ENCODE measurements at regions not wholly inside any gene's neighbourhood (a gene's known extent, or its start where the extent isn't known, plus 50 kb on each side); places are given as distances from the start of the nearest gene placed in this dataset.

- Mint-ChIP-seq H3K27ac (ENCODE audit: unreplicated experiment) (peak overlapping the region; percentile 52), H3K4me3 (ENCODE audit: unreplicated experiment) (no peak overlapping the region), H3K4me1 (ENCODE audit: unreplicated experiment) (peaks cover 65% of the 10 kb centered on the region), H3K36me3 (ENCODE audit: unreplicated experiment) (no peaks in the 10 kb centered on the region), H3K9me3 (ENCODE audit: unreplicated experiment) (no peaks in the 10 kb centered on the region), H3K27me3 (ENCODE audit: unreplicated experiment) (no peaks in the 10 kb centered on the region)
- TF ChIP-seq, protein P1, sequence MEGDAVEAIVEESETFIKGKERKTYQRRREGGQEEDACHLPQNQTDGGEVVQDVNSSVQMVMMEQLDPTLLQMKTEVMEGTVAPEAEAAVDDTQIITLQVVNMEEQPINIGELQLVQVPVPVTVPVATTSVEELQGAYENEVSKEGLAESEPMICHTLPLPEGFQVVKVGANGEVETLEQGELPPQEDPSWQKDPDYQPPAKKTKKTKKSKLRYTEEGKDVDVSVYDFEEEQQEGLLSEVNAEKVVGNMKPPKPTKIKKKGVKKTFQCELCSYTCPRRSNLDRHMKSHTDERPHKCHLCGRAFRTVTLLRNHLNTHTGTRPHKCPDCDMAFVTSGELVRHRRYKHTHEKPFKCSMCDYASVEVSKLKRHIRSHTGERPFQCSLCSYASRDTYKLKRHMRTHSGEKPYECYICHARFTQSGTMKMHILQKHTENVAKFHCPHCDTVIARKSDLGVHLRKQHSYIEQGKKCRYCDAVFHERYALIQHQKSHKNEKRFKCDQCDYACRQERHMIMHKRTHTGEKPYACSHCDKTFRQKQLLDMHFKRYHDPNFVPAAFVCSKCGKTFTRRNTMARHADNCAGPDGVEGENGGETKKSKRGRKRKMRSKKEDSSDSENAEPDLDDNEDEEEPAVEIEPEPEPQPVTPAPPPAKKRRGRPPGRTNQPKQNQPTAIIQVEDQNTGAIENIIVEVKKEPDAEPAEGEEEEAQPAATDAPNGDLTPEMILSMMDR (IDR thresholded peaks at IDR 0.05): no peak
- no peak for DNase-seq (ENCODE audit: extremely low spot score, unreplicated experiment)
Measured at GRCh38 chr1:94332952-94333351, 85.2 kb upstream of the ABCD3 start.

- Mint-ChIP-seq H3K4me3 (ENCODE audit: unreplicated experiment) (no peak overlapping the region), H3K9me3 (ENCODE audit: unreplicated experiment) (no peaks in the 10 kb centered on the region), H3K27ac (ENCODE audit: unreplicated experiment) (peak overlapping the region; percentile 52), H3K36me3 (ENCODE audit: unreplicated experiment) (no peaks in the 10 kb centered on the region), H3K27me3 (ENCODE audit: unreplicated experiment) (no peaks in the 10 kb centered on the region), H3K4me1 (ENCODE audit: unreplicated experiment) (peaks cover 70% of the 10 kb centered on the region)
- DNase-seq (ENCODE audit: extremely low spot score, unreplicated experiment): no peak
- TF ChIP-seq, protein P1 (IDR thresholded peaks at IDR 0.05): no peak
Measured at GRCh38 chr1:94332516-94332915, 85.7 kb upstream of the ABCD3 start.

DNA sequence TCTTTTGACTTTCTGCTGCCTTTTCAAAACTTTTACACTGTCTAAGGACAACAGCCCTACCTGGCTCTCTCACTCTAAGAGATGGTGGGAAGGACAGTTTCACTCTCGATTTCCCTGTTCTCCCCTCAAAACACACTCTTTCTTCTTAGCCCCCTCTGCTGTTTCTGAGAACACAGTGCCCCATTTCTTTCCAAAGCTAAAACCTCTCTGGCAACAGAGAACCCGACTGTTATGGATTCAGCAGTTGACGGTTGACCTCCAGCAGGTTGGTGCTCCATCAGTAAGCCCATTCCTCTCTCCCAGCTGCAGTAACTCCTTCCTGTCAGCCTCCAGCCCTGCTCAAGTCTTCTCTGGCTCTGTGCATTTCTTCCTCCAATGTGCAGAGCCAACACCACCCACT lies 88.2 kb upstream of the ABCD3 start:
- no peaks in the 10 kb centered on the region for H3K9me3 Mint-ChIP-seq (ENCODE audit: unreplicated experiment)
- no peaks in the 10 kb centered on the region for H3K27me3 Mint-ChIP-seq (ENCODE audit: unreplicated experiment)
- TF ChIP-seq, protein P1 (IDR thresholded peaks at IDR 0.05): peak; percentile 63
- no peak for DNase-seq (ENCODE audit: extremely low spot score, unreplicated experiment)
- H3K27ac Mint-ChIP-seq (ENCODE audit: unreplicated experiment): peak overlapping the region; percentile 56
- H3K4me1 Mint-ChIP-seq (ENCODE audit: unreplicated experiment): peaks cover 83% of the 10 kb centered on the region
- no peaks in the 10 kb centered on the region for H3K36me3 Mint-ChIP-seq (ENCODE audit: unreplicated experiment)
- H3K4me3 Mint-ChIP-seq (ENCODE audit: unreplicated experiment): peak overlapping the region; percentile 3

GRCh38 chr1:94329276-94329675 lies 88.9 kb upstream of the ABCD3 start:
- no peaks in the 10 kb centered on the region for H3K36me3 Mint-ChIP-seq (ENCODE audit: unreplicated experiment)
- H3K27ac Mint-ChIP-seq (ENCODE audit: unreplicated experiment): no peak overlapping the region
- TF ChIP-seq, protein P1 (IDR thresholded peaks at IDR 0.05): no peak
- H3K4me3 Mint-ChIP-seq (ENCODE audit: unreplicated experiment): no peak overlapping the region
- no peaks in the 10 kb centered on the region for H3K9me3 Mint-ChIP-seq (ENCODE audit: unreplicated experiment)
- no peaks in the 10 kb centered on the region for H3K27me3 Mint-ChIP-seq (ENCODE audit: unreplicated experiment)
- no peak for DNase-seq (ENCODE audit: extremely low spot score, unreplicated experiment)
- H3K4me1 Mint-ChIP-seq (ENCODE audit: unreplicated experiment): peaks cover 83% of the 10 kb centered on the region

DNA sequence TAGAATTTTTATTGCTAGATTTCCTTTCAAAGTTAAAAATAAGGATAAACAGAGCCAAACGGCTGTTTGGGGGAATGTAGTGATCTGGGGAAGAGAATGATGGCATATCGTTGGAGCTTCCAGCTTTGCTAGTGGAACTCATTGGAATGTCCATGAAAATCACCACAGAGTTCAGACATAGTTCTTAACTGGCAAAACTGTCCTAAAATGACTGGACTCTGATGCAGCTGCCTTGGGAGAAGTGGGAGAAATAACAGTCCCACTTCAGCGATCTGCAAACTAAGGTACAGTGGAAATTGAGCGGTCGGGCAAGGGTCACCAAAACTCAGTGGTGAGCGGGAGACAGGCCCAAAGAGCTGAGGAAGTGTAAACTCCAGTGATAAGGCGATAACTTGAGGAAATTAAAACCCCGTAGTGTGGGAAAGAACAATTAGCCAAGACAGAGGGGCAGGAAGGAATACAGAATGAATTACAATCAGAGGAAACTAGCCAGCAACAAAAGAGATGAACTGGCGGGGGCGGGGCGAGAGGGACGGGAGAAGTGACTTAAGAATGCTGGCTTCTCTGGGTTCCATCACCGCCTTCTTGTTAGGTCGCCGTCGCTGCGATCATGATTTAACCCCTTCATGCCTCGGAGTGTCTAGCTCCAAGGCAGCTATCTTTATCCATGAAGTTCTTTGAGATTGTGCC lies 89.8 kb upstream of the ARHGAP29 start:
- no peaks in the 10 kb centered on the region for H3K27me3 Mint-ChIP-seq (ENCODE audit: unreplicated experiment)
- H3K4me1 Mint-ChIP-seq (ENCODE audit: unreplicated experiment): peaks cover 86% of the 10 kb centered on the region
- TF ChIP-seq, protein P1 (IDR thresholded peaks at IDR 0.05): no peak
- H3K27ac Mint-ChIP-seq (ENCODE audit: unreplicated experiment): peak overlapping the region; percentile 92
- H3K4me3 Mint-ChIP-seq (ENCODE audit: unreplicated experiment): no peak overlapping the region
- H3K9me3 Mint-ChIP-seq (ENCODE audit: unreplicated experiment): no peaks in the 10 kb centered on the region
- H3K36me3 Mint-ChIP-seq (ENCODE audit: unreplicated experiment): no peaks in the 10 kb centered on the region
- DNase-seq (ENCODE audit: extremely low spot score, unreplicated experiment): no peak
